ENCODE measurements at regions not wholly inside any gene's neighbourhood (a gene's known extent, or its start where the extent isn't known, plus 50 kb on each side); places are given as distances from the start of the nearest gene placed in this dataset.

- Mint-ChIP-seq H3K36me3 (no peaks in the 10 kb centered on the region), H3K4me1 (peaks cover 7% of the 10 kb centered on the region), H3K9me3 (no peaks in the 10 kb centered on the region), H3K27ac (no peak overlapping the region), H3K4me3 (no peak overlapping the region), H3K27me3 (ENCODE audit: insufficient read depth, low read depth) (peaks cover 2% of the 10 kb centered on the region)
- Histone ChIP-seq H3K9ac (no peak overlapping the region), H3F3A (ENCODE audit: low read depth) (no peaks in the 10 kb centered on the region), H3K4me1 (peaks cover 17% of the 10 kb centered on the region), H3K27me3 (no peaks in the 10 kb centered on the region), H3K9me3 (ENCODE audit: low read depth) (no peaks in the 10 kb centered on the region), H3K4me3 (no peak overlapping the region), H3K79me2 (ENCODE audit: low read depth) (no peaks in the 10 kb centered on the region), H3K4me2 (no peak overlapping the region), H3K36me3 (no peaks in the 10 kb centered on the region), H3K27ac (no peak overlapping the region), H4K20me1 (ENCODE audit: low read depth) (no peaks in the 10 kb centered on the region), H2AFZ (replicated peaks) (no peak overlapping the region)
- no peak for DNase-seq (ENCODE audit: low spot score)
- TF ChIP-seq EZH2phosphoT487 (IDR thresholded peaks at IDR 0.05) (no peak), CTCF (IDR thresholded peaks at IDR 0.05) (no peak), EZH2 (IDR thresholded peaks at IDR 0.05) (no peak)
Observed at GRCh38 chr18:38237796-38238195, 672.2 kb upstream of the CELF4 start.

- H3K36me3 Mint-ChIP-seq, result no peaks in the 10 kb centered on the region
- Histone ChIP-seq H3K27ac (no peak overlapping the region), H3K4me1 (peaks cover 5% of the 10 kb centered on the region), H3K9ac (no peak overlapping the region), H3F3A (ENCODE audit: low read depth) (no peaks in the 10 kb centered on the region), H2AFZ (replicated peaks) (no peak overlapping the region), H3K79me2 (ENCODE audit: low read depth) (no peaks in the 10 kb centered on the region), H3K9me3 (ENCODE audit: low read depth) (no peaks in the 10 kb centered on the region), H3K36me3 (no peaks in the 10 kb centered on the region), H3K27me3 (no peaks in the 10 kb centered on the region), H4K20me1 (ENCODE audit: low read depth) (no peaks in the 10 kb centered on the region), H3K4me3 (no peak overlapping the region), H3K4me2 (no peak overlapping the region)
- H3K27me3 Mint-ChIP-seq (ENCODE audit: insufficient read depth, low read depth), result peaks cover 5% of the 10 kb centered on the region
- H3K4me1 Mint-ChIP-seq, result peaks cover 13% of the 10 kb centered on the region
- no peaks in the 10 kb centered on the region for H3K9me3 Mint-ChIP-seq
- no peak overlapping the region for H3K4me3 Mint-ChIP-seq
- DNase-seq (ENCODE audit: low spot score), result peak; percentile 63
- TF ChIP-seq CTCF (IDR thresholded peaks at IDR 0.05) (no peak), EZH2 (IDR thresholded peaks at IDR 0.05) (no peak), EZH2phosphoT487 (IDR thresholded peaks at IDR 0.05) (no peak)
- no peak overlapping the region for H3K27ac Mint-ChIP-seq
Observed at GRCh38 chr18:38221476-38222100, 656.0 kb upstream of the CELF4 start.

- Histone ChIP-seq H3K9ac (no peak overlapping the region), H3K4me2 (no peak overlapping the region), H4K20me1 (ENCODE audit: low read depth) (no peaks in the 10 kb centered on the region), H3K4me1 (no peaks in the 10 kb centered on the region), H2AFZ (replicated peaks) (no peak overlapping the region), H3F3A (ENCODE audit: low read depth) (no peaks in the 10 kb centered on the region), H3K36me3 (no peaks in the 10 kb centered on the region), H3K27me3 (no peaks in the 10 kb centered on the region), H3K27ac (no peak overlapping the region), H3K9me3 (ENCODE audit: low read depth) (no peaks in the 10 kb centered on the region), H3K79me2 (ENCODE audit: low read depth) (no peaks in the 10 kb centered on the region), H3K4me3 (no peak overlapping the region)
- H3K27ac Mint-ChIP-seq, result no peak overlapping the region
- DNase-seq (ENCODE audit: low spot score), result no peak
- H3K36me3 Mint-ChIP-seq, result no peaks in the 10 kb centered on the region
- H3K9me3 Mint-ChIP-seq, result no peaks in the 10 kb centered on the region
- H3K4me3 Mint-ChIP-seq, result no peak overlapping the region
- peaks cover 11% of the 10 kb centered on the region for H3K4me1 Mint-ChIP-seq
- TF ChIP-seq CTCF (IDR thresholded peaks at IDR 0.05) (no peak), EZH2 (IDR thresholded peaks at IDR 0.05) (no peak), EZH2phosphoT487 (IDR thresholded peaks at IDR 0.05) (no peak)
- no peaks in the 10 kb centered on the region for H3K27me3 Mint-ChIP-seq (ENCODE audit: insufficient read depth, low read depth)
Observed at GRCh38 chr18:38198956-38199355, 633.4 kb upstream of the CELF4 start.
